HG03064 (cell line): ENCODE measurements at regions not wholly inside any gene's neighbourhood (a gene's known extent, or its start where the extent isn't known, plus 50 kb on each side); places are given as distances from the start of the nearest gene placed in this dataset.

ENCODE experiments used
- ATAC-seq: cut with Tn5 transposase; IDR thresholded peaks from one replicate; pipeline ENCODE4 v1.9.1; 2021; ENCODE audit warnings: low read depth; ENCODE audit not compliant: unreplicated experiment

GRCh38 chrX:39514801-39515200 lies 583.0 kb downstream of the BCOR start:
- no peak for ATAC-seq

DNA sequence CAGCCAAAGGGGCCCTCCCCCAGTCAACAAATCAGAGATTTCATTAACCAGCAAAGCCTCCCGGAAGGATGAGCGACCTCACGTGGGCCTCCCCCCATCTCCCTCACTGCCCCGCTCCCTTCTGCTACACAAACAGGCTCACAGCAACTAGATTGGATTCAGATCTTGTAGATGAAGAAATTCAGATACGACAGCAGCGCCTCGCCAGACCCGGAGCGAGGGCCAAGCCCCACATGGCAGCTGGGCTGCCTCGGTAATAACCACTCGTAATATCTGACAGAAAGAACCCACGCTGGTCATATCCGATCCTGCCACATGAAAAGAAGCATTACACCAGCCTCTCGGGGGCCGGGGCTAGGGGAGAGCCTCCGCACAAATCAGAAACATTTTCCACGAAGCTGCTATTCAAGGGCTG lies 581.3 kb downstream of the BCOR start:
- no peak for ATAC-seq

DNA sequence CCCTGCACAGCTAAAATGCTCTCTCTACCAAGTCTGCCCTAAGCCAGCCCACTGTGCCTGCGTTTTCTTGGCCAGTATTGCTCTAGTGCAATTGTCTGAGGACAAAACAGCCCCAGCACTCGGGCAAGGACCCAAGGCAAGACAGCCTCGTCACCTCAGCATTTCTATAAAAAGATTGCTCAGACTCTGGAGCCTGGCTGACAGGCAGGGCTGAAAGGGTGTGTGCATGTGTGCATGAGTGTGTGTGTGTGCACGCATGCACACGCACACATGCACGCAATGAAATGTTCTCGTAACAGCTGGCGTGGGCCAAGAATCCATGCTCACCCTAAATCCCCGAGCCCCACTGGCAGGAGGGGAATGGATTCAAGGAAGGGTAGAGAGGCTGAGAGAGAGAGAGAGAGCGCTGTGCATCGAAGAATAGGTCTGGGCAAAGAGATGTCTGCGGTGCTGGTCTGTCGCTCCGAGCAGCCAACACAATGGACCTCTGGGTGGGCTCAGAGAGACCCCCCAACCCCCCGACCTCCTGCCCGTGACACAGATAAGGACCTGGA lies 579.2 kb downstream of the BCOR start:
- no peak for ATAC-seq

GRCh38 chrX:39519030-39519488 lies 578.7 kb downstream of the BCOR start:
- no peak for ATAC-seq

DNA sequence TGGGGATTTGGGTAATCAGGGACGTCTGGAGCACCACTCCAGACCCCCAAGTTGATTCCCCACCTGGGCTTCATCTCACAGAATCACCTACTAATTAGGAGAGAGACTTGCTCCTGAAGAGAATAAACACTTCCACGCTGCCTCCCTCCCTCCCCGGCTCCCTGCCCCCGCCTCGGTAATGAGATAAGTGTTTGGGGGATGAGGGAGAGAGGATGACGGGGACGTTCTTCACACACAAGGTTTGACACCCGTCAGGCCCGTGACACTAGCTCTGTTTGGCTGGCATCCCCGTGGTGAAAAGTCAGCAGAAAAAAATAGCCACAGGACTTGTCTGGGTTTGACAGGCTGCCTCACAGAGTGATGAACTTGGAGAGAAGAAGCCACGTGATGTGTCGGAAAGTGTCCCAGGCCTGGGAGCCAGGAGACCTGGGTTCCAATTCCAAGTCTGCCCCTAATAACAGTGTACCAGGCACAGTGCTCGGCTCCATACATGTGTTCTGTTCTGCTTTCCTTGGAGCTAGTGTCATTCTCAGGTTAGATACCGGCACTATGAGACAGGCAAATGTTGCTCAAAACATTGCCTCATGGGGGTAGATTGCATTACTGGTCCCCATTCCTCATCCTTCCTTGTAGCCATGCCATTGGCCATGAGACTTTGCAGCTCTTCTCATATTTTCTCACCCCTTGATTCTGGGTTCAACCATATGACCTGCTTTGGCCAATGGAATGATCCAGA lies 578.0 kb downstream of the BCOR start:
- no peak for ATAC-seq

GRCh38 chrX:39525758-39526157 lies 572.0 kb downstream of the BCOR start:
- ATAC-seq, result no peak

DNA sequence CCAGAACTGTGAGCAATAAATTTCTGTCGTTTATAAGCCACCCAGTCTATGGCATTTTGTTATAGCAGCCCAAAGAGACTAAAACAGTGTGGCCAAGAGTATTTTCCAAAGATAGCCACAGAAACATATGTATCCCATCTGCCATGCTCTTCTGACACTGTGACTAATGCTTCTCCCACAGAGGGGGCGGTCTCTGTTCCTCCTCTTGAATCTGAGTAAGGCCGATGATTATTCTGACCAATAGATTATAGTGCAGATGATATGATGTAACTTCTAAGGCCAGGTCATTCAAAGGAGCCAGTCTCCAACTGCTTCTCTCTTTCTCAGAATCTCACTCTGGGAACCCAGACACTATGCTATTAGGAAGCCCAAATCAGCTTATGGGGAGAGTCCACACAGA lies 570.7 kb downstream of the BCOR start:
- no peak for ATAC-seq

- ATAC-seq, result no peak
Measured at GRCh38 chrX:39528161-39528916, 569.4 kb downstream of the BCOR start.

GRCh38 chrX:39532761-39533160 lies 565.0 kb downstream of the BCOR start:
- no peak for ATAC-seq

DNA sequence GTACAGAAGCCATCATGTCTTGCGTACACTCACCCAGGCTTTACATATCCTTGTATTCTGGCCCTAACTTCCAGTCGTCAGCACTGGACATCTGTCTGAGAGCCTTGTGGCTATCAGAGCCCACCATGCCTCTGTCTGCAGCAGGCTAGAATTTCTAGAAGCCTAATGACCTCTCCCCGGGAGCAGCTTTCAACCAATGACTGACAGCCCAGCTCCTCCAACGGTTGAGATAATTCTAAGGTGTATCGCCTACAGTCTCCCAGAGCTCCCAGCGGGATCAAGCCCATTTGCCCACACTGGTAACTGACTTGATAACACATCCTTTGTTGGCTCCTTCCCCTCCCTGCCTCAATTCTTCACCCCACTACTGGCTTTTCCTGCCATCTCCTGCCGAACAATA lies 562.8 kb downstream of the BCOR start:
- no peak for ATAC-seq

GRCh38 chrX:39536211-39536610 lies 561.5 kb downstream of the BCOR start:
- ATAC-seq, result no peak

GRCh38 chrX:39541881-39542280 lies 555.9 kb downstream of the BCOR start:
- ATAC-seq, result no peak

DNA sequence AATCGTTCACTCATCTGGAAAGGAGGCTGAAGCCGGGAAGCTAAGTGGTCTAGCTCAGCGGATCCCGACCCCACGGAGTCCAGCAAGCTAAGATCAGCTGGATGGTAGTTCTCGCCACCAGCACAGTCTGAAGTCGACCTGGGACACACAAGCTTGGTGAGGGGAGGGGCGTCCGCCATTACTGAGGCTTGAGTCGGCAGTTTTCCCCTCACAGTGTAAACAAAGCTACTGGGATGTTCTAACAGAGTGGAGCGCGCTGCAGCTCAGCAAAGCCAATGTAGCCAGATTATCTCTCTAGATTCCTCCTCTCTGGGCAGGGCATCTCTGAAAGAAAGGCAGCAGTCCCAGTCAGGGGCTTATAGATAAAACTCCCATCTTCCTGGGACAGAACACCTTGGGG lies 555.4 kb downstream of the BCOR start:
- ATAC-seq, result no peak

- no peak for ATAC-seq
Measured at GRCh38 chrX:39550795-39551361, 546.9 kb downstream of the BCOR start.

DNA sequence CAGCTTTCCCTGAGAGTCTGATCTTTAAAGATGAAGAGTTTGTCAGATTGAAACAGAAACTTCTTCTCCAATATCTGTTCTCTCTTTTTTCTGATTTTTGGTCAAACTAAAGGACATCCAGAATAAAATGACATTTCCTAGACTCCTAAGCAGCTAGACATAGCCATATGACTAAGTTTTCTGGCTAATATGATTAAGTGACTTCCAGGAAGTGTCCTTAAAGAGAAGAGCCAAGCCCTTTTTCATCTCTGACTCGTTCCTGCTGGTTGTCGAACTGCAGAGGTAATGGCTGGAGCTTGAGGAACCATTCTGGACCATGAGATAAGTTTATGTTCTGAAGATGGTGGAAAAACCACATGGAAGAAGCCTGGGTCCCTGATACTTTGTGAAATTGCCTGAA lies 546.0 kb downstream of the BCOR start:
- no peak for ATAC-seq

GRCh38 chrX:39555431-39555830 lies 542.3 kb downstream of the BCOR start:
- no peak for ATAC-seq

- ATAC-seq, result no peak
Measured at GRCh38 chrX:39556056-39556455, 541.7 kb downstream of the BCOR start.

GRCh38 chrX:39559229-39559628 lies 538.5 kb downstream of the BCOR start:
- ATAC-seq, result no peak

GRCh38 chrX:39560271-39560670 lies 537.5 kb downstream of the BCOR start:
- no peak for ATAC-seq

GRCh38 chrX:39563178-39563577 lies 534.6 kb downstream of the BCOR start:
- no peak for ATAC-seq

- no peak for ATAC-seq
Measured at GRCh38 chrX:39564751-39565150, 533.0 kb downstream of the BCOR start.
